ENCODE measurements at regions not wholly inside any gene's neighbourhood (a gene's known extent, or its start where the extent isn't known, plus 50 kb on each side); places are given as distances from the start of the nearest gene placed in this dataset.

DNA sequence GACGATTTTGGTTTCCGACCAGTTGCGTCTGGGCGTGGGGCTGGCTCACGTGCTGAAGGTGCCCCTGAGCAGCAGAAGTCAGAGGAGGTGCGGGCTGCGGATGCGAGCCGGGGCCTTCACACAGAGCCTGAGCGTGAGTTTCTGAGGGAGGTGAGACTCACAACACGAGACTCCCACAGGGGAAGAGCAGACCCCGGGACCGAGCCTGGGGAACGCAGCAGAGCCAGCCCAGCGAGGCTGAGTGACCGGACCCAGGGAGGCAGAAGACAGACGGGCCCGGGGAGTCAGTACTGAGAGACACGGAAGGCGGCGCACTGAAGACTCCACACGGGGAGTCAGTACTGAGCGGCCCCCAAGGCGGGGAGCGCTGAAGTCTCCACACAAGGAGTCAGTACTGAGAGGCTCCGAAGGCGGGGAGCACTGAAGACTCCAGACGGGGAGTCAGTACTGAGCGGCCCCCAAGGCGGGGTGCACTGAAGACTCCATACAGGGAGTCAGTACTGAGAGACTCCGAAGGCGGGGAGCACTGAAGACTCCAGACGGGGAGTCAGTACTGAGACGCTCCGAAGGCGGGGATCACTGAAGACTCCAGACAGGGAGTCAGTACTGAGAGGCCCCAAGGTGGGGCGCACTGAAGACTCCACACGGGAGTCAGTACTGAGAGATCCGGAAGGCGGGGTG is 77.8 kb downstream of the DLL1 start:
- TF ChIP-seq CTCF (conservative IDR thresholded peaks at IDR 0.05) (no peak), ZFX (IDR thresholded peaks at IDR 0.05) (no peak)

Data from C4-2B (cell line).